Common myeloid progenitor, CD34-positive (primary cell): ENCODE measurements at regions not wholly inside any gene's neighbourhood (a gene's known extent, or its start where the extent isn't known, plus 50 kb on each side); places are given as distances from the start of the nearest gene placed in this dataset.

Experiments used
- CTCF ChIA-PET: fragments of 350-600 bp; sonication (Branson Sonifier 250); formaldehyde crosslinking; loops from one replicate; lab custom pipeline; 2021; ENCODE audit warnings: antibody characterized with exemption; lab: Charles Lee
- POLR2A ChIA-PET: fragments of 350-600 bp; sonication (Branson Sonifier 250); formaldehyde crosslinking; loops from one replicate; lab custom pipeline; 2021; ENCODE audit warnings: antibody characterized with exemption; lab: Charles Lee
- DNase-seq, 3 donors: peaks; one replicate each; pipeline versions ENCODE4 v3.0.0 to v3.0.0-alpha.2; 2013
- H3K27ac ChIP-seq, 2 experiments: 1 replicate in 1 of 2; 2 replicates in 1 of 2; pipeline ENCODE4 v1.7.0; 2013; ENCODE audit warnings: inconsistent platforms in 2 of 2, low read length in 2 of 2, mild to moderate bottlenecking in 2 of 2, low read depth in 1 of 2, moderate library complexity in 1 of 2; ENCODE audit not compliant: severe bottlenecking in 2 of 2, insufficient read depth in 1 of 2, poor library complexity in 1 of 2
- H3K27me3 ChIP-seq, 5 experiments: replicated peaks in 2 of 5; 1 replicate in 3 of 5; 2 replicates in 2 of 5; pipeline versions ENCODE4 v1.6.1 to v1.7.0; 2013; ENCODE audit warnings: low read length in 4 of 5, mild to moderate bottlenecking in 2 of 5, moderate library complexity in 2 of 5, inconsistent platforms in 1 of 5; ENCODE audit not compliant: insufficient read depth in 5 of 5, control insufficient read depth in 4 of 5
- H3K36me3 ChIP-seq, 4 experiments: 1 replicate in 2 of 4; 2 replicates in 2 of 4; pipeline versions ENCODE4 v1.6.1 to v1.7.0; 2013; ENCODE audit warnings: low read length in 3 of 4, control low read depth in 1 of 4, mild to moderate bottlenecking in 1 of 4; ENCODE audit not compliant: control insufficient read depth in 4 of 4, insufficient read depth in 4 of 4
- H3K4me1 ChIP-seq, 4 experiments: 1 replicate in 3 of 4; 2 replicates in 1 of 4; pipeline versions ENCODE4 v1.6.1 to v1.7.1; 2013; ENCODE audit warnings: low read length in 3 of 4, mild to moderate bottlenecking in 3 of 4, control low read depth in 1 of 4, inconsistent platforms in 1 of 4, moderate library complexity in 1 of 4; ENCODE audit not compliant: control insufficient read depth in 4 of 4, insufficient read depth in 4 of 4; ENCODE audit errors: control extremely low read depth in 1 of 4
- H3K4me3 ChIP-seq, 7 experiments: 1 replicate in 4 of 7; 2 replicates in 3 of 7; pipeline versions ENCODE4 v1.5.1 to v1.7.0; 2013; ENCODE audit warnings: mild to moderate bottlenecking in 7 of 7, low read length in 6 of 7, moderate library complexity in 6 of 7, inconsistent platforms in 2 of 7, low read depth in 2 of 7, control low read depth in 1 of 7; ENCODE audit not compliant: insufficient read depth in 4 of 7, control insufficient read depth in 1 of 7; ENCODE audit errors: extremely low read depth in 1 of 7
- H3K9me3 ChIP-seq, 5 experiments: 1 replicate in 4 of 5; 2 replicates in 1 of 5; pipeline versions ENCODE4 v1.6.1 to v1.7.1; 2013; ENCODE audit warnings: low read length in 4 of 5, mild to moderate bottlenecking in 2 of 5, inconsistent platforms in 1 of 5, low read depth in 1 of 5, moderate library complexity in 1 of 5; ENCODE audit not compliant: control insufficient read depth in 4 of 5, insufficient read depth in 2 of 5; ENCODE audit errors: control extremely low read depth in 1 of 5
- WGBS: methylation state at CpG from one replicate; pipeline ENCODE4 v1.1.5; 2013; ENCODE audit not compliant: insufficient coverage; 5-methylcytosine and 5-hydroxymethylcytosine counted together

- Histone ChIP-seq H3K4me1 (peaks cover 0 to 8% (median 3%) of the 10 kb centered on the region in 4 experiments), H3K9me3 (no peaks in the 10 kb centered on the region), H3K36me3 (no peaks in the 10 kb centered on the region), H3K4me3 (peak overlapping the region in 1 of 7 experiments; percentile 64), H3K27ac (no peak overlapping the region), H3K27me3 (no peaks in the 10 kb centered on the region)
- DNase-seq, result peak; percentile 76 to 82 (median 79)
- ChIA-PET CTCF (interaction anchor here (0.8 to 4.4 kb wide), 16 partner anchors 8 to 249 kb away, joined by 3 to 30 read pairs (median 4); no protein-coding TSS in a partner anchor), POLR2A (no interaction called here)
- 4% methylated on average over 4 of the region's 10 CpGs for WGBS
These were observed 79.7 kb upstream of the MBOAT1 start for GRCh38 chr6:20291764-20292580.

- no peak for DNase-seq
- no CpG with 5 or more reads among the region's 2 CpGs for WGBS
- ChIA-PET CTCF (interaction anchor here (0.8 to 1.1 kb wide), 9 partner anchors 10 to 237 kb away, joined by 3 to 7 read pairs (median 3); no protein-coding TSS in a partner anchor), POLR2A (no interaction called here)
- no peaks in the 10 kb centered on the region for H3K9me3 ChIP-seq
- no peak overlapping the region for H3K4me3 ChIP-seq
- H3K36me3 ChIP-seq, result no peaks in the 10 kb centered on the region
- no peak overlapping the region for H3K27ac ChIP-seq
- H3K4me1 ChIP-seq, result peaks cover 0 to 8% (median 3%) of the 10 kb centered on the region in 4 experiments
- no peaks in the 10 kb centered on the region for H3K27me3 ChIP-seq
These were observed 80.6 kb upstream of the MBOAT1 start for GRCh38 chr6:20292905-20293304.

GRCh38 chr6:20301256-20301655 lies 89.0 kb upstream of the MBOAT1 start:
- Histone ChIP-seq H3K27me3 (no peaks in the 10 kb centered on the region), H3K4me1 (no peaks in the 10 kb centered on the region), H3K4me3 (no peak overlapping the region), H3K9me3 (no peaks in the 10 kb centered on the region), H3K36me3 (no peaks in the 10 kb centered on the region), H3K27ac (no peak overlapping the region)
- WGBS, result 97% methylated on average over 29 of the region's 29 CpGs
- ChIA-PET POLR2A (no interaction called here), CTCF (interaction anchor here (1.2 kb wide), 1 partner anchor 18 kb away, joined by 4 read pairs; no protein-coding TSS in a partner anchor)
- DNase-seq, result no peak

- CTCF ChIA-PET, result interaction anchor here (1.0 to 1.2 kb wide), 2 partner anchors 9 to 17 kb away, joined by 4 read pairs; no protein-coding TSS in a partner anchor
- Histone ChIP-seq H3K27me3 (no peaks in the 10 kb centered on the region), H3K4me1 (no peaks in the 10 kb centered on the region), H3K9me3 (no peaks in the 10 kb centered on the region), H3K4me3 (no peak overlapping the region), H3K27ac (no peak overlapping the region), H3K36me3 (no peaks in the 10 kb centered on the region)
- POLR2A ChIA-PET, result no interaction called here
- 83% methylated on average over 1 of the region's 3 CpGs for WGBS
- no peak for DNase-seq
These were observed 89.9 kb upstream of the MBOAT1 start for GRCh38 chr6:20302168-20302567.

GRCh38 chr6:20302702-20303251 lies 90.5 kb upstream of the MBOAT1 start:
- no peak overlapping the region for H3K4me3 ChIP-seq
- H3K9me3 ChIP-seq, result no peaks in the 10 kb centered on the region
- ChIA-PET POLR2A (no interaction called here), CTCF (interaction anchor here (1.0 to 1.2 kb wide), 2 partner anchors 10 to 17 kb away, joined by 4 read pairs; no protein-coding TSS in a partner anchor)
- no peaks in the 10 kb centered on the region for H3K36me3 ChIP-seq
- H3K27ac ChIP-seq, result no peak overlapping the region
- no CpG with 5 or more reads among the region's 5 CpGs for whole genome bisulfite sequencing
- H3K27me3 ChIP-seq, result no peaks in the 10 kb centered on the region
- DNase-seq, result peak in 1 of 3 donors; percentile 47
- no peaks in the 10 kb centered on the region for H3K4me1 ChIP-seq

GRCh38 chr6:20306491-20306890 lies 94.2 kb upstream of the MBOAT1 start:
- POLR2A ChIA-PET, result no interaction called here
- Histone ChIP-seq H3K27ac (no peak overlapping the region), H3K4me1 (no peaks in the 10 kb centered on the region), H3K36me3 (no peaks in the 10 kb centered on the region), H3K9me3 (no peaks in the 10 kb centered on the region), H3K27me3 (no peaks in the 10 kb centered on the region), H3K4me3 (no peak overlapping the region)
- peak in 1 of 3 donors; percentile 10 for DNase-seq
- CTCF ChIA-PET, result interaction anchor here (1.3 kb wide), 1 partner anchor 13 kb away, joined by 3 read pairs; no protein-coding TSS in a partner anchor
- WGBS, result 94% methylated on average over 13 of the region's 14 CpGs

- CTCF ChIA-PET, result no interaction called here
- POLR2A ChIA-PET, result no interaction called here
- Histone ChIP-seq H3K27ac (no peak overlapping the region), H3K4me1 (no peaks in the 10 kb centered on the region), H3K4me3 (no peak overlapping the region), H3K36me3 (no peaks in the 10 kb centered on the region), H3K9me3 (no peaks in the 10 kb centered on the region), H3K27me3 (no peaks in the 10 kb centered on the region)
- DNase-seq, result no peak
- 100% methylated on average over 1 of the region's 2 CpGs for WGBS
These were observed 92.5 kb upstream of the E2F3 start for GRCh38 chr6:20309186-20309585.
